GM12891 (cell line): ENCODE measurements at regions not wholly inside any gene's neighbourhood (a gene's known extent, or its start where the extent isn't known, plus 50 kb on each side); places are given as distances from the start of the nearest gene placed in this dataset.

ENCODE experiments used
- POLR2A ChIP-seq: IDR thresholded peaks from 2 replicates; pipeline ENCODE4 v1.6.1; 2011; ENCODE audit warnings: low read depth, low read length, control low read depth
- POLR2AphosphoS5 ChIP-seq: IDR thresholded peaks from 2 replicates; pipeline ENCODE4 v1.6.1; 2011; ENCODE audit warnings: low read depth, low read length, control low read depth
- POU2F2 ChIP-seq: IDR thresholded peaks from 2 replicates; pipeline ENCODE4 v1.6.1; 2011; ENCODE audit warnings: low read depth, mild to moderate bottlenecking, control low read depth, low read length, moderate library complexity
- SPI1 ChIP-seq: IDR thresholded peaks from 2 replicates; pipeline ENCODE4 v1.6.1; 2011; ENCODE audit warnings: low read depth, low read length, control low read depth
- TAF1 ChIP-seq: IDR thresholded peaks from 2 replicates; pipeline ENCODE4 v1.6.1; 2011; ENCODE audit warnings: low read depth, low read length, control low read depth

DNA sequence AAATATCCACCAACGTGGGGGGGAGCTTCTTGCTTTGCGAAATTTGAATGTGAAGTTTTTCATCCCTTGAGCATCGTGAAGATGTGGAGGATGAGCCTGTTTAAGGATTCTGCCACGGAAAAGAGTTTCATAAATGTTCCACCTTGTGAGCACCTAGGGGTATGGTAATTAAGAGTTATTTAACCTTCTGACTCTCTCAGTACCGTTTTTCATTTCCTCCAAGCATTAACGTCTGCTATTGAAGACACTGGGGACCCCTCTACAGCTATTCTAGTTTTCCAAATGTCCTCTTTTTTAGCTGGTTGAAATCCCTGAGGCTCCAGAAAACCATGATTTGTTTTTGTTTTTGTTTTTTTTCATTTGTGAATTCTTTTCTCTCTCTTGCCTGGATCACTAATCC is 79.1 kb upstream of the GALNT2 start:
- no peak for TF ChIP-seq POLR2AphosphoS5
- no peak for TF ChIP-seq POLR2A
- TF ChIP-seq TAF1: no peak
- peak; percentile 35; the same call in 1 of the 2 replicates for TF ChIP-seq SPI1
- no peak for TF ChIP-seq POU2F2
